Brain microvascular endothelial cell (primary cell): ENCODE measurements at regions not wholly inside any gene's neighbourhood (a gene's known extent, or its start where the extent isn't known, plus 50 kb on each side); places are given as distances from the start of the nearest gene placed in this dataset.

Experiments used
- DNase-seq: peaks from one replicate; pipeline ENCODE4 v3.0.0-alpha.2; 2020
- H3K27ac ChIP-seq: fragments of 250-450 bp; sonication (Bioruptor Pico); 2 replicates; pipeline ENCODE4 v1.5.1; 2020; ENCODE audit warnings: mild to moderate bottlenecking, moderate library complexity
- H3K27me3 ChIP-seq: fragments of 250-450 bp; sonication (Bioruptor Pico); replicated peaks from 2 replicates; pipeline ENCODE4 v1.5.1; 2020; ENCODE audit warnings: mild to moderate bottlenecking
- H3K36me3 ChIP-seq: fragments of 250-450 bp; sonication (Bioruptor Pico); replicated peaks from 2 replicates; pipeline ENCODE4 v1.5.1; 2020; ENCODE audit warnings: mild to moderate bottlenecking
- H3K4me3 ChIP-seq: 2 replicates; pipeline ENCODE4 v1.5.1; 2011; ENCODE audit warnings: low read depth, mild to moderate bottlenecking, control low read depth, low read length, moderate library complexity
- CTCF ChIP-seq: IDR thresholded peaks from 2 replicates; pipeline ENCODE4 v1.5.1; 2011; ENCODE audit warnings: low read depth, mild to moderate bottlenecking, moderate library complexity, low read length, control low read depth, inconsistent platforms; ENCODE audit errors: missing control alignments
- in situ Hi-C: cut with HindIII; loops from 2 replicates; pipeline ENCODE4 v1.10.0; 2017; ENCODE audit warnings: low sequenced_read_pairs, low pct_ligation_motif_present

GRCh38 chrX:10043386-10043785, 76.2 kb downstream of the CLDN34 start:
- in situ Hi-C loops = no loop called here
- Histone ChIP-seq H3K4me3 (no peak overlapping the region), H3K27me3 (no peaks in the 10 kb centered on the region), H3K36me3 (no peaks in the 10 kb centered on the region), H3K27ac (no peak overlapping the region)
- TF ChIP-seq CTCF = no peak
- no peak for DNase-seq

- H3K27me3 ChIP-seq = no peaks in the 10 kb centered on the region
- H3K27ac ChIP-seq = no peak overlapping the region
- no peaks in the 10 kb centered on the region for H3K36me3 ChIP-seq
- no peak overlapping the region for H3K4me3 ChIP-seq
- no peak for DNase-seq
- TF ChIP-seq CTCF = no peak
- in situ Hi-C loops = no loop called here
Measured at GRCh38 chrX:10044021-10044420, 76.9 kb downstream of the CLDN34 start.

- TF ChIP-seq CTCF = no peak
- Histone ChIP-seq H3K4me3 (no peak overlapping the region), H3K36me3 (no peaks in the 10 kb centered on the region), H3K27me3 (no peaks in the 10 kb centered on the region), H3K27ac (no peak overlapping the region)
- DNase-seq = no peak
- in situ Hi-C loops = no loop called here
Measured at GRCh38 chrX:10045327-10046000, 78.3 kb downstream of the CLDN34 start.

- H3K36me3 ChIP-seq = no peaks in the 10 kb centered on the region
- no peak for TF ChIP-seq CTCF
- in situ Hi-C loops = no loop called here
- no peaks in the 10 kb centered on the region for H3K27me3 ChIP-seq
- H3K4me3 ChIP-seq = no peak overlapping the region
- DNase-seq = no peak
- no peak overlapping the region for H3K27ac ChIP-seq
Measured at GRCh38 chrX:10047133-10047532, 80.0 kb downstream of the CLDN34 start.

GRCh38 chrX:10047631-10048030, 80.5 kb downstream of the CLDN34 start:
- no peak for TF ChIP-seq CTCF
- H3K4me3 ChIP-seq = no peak overlapping the region
- in situ Hi-C loops = no loop called here
- no peaks in the 10 kb centered on the region for H3K27me3 ChIP-seq
- H3K27ac ChIP-seq = no peak overlapping the region
- no peak for DNase-seq
- no peaks in the 10 kb centered on the region for H3K36me3 ChIP-seq

- DNase-seq = no peak
- TF ChIP-seq CTCF = no peak
- no peak overlapping the region for H3K4me3 ChIP-seq
- H3K36me3 ChIP-seq = no peaks in the 10 kb centered on the region
- H3K27ac ChIP-seq = no peak overlapping the region
- in situ Hi-C loops = no loop called here
- no peaks in the 10 kb centered on the region for H3K27me3 ChIP-seq
Measured at GRCh38 chrX:10048076-10048475, 80.9 kb downstream of the CLDN34 start.
